NCI-H2171 (cell line): ENCODE measurements at regions not wholly inside any gene's neighbourhood (a gene's known extent, or its start where the extent isn't known, plus 50 kb on each side); places are given as distances from the start of the nearest gene placed in this dataset.

Experiments
- DNase-seq: peaks from one replicate; lab custom pipeline; 2025; lab: John Stamatoyannopoulos, UW

GRCh38 chr5:20113931-20114330, 125.9 kb upstream of the CDH18 start:
- no peak for DNase-seq

- no peak for DNase-seq
Measured at GRCh38 chr5:20113031-20113715, 125.2 kb upstream of the CDH18 start.

- DNase-seq: no peak
Measured at GRCh38 chr5:20109326-20109725, 121.3 kb upstream of the CDH18 start.

GRCh38 chr5:20105915-20106314, 117.9 kb upstream of the CDH18 start:
- DNase-seq: peak; percentile 27

- no peak for DNase-seq
Measured at GRCh38 chr5:20102293-20102692, 114.3 kb upstream of the CDH18 start.

- no peak for DNase-seq
Measured at GRCh38 chr5:20098694-20099093, 110.7 kb upstream of the CDH18 start.

GRCh38 chr5:20088361-20088760, 100.4 kb upstream of the CDH18 start:
- DNase-seq: no peak

GRCh38 chr5:20087299-20087698, 99.3 kb upstream of the CDH18 start:
- DNase-seq: no peak

- no peak for DNase-seq
Measured at GRCh38 chr5:20077186-20077585, 89.2 kb upstream of the CDH18 start.

GRCh38 chr5:20056933-20057332, 68.9 kb upstream of the CDH18 start:
- no peak for DNase-seq

- DNase-seq: no peak
Measured at GRCh38 chr5:20055301-20055700, 67.3 kb upstream of the CDH18 start.

GRCh38 chr5:20050262-20050661, 62.3 kb upstream of the CDH18 start:
- no peak for DNase-seq

GRCh38 chr5:20044460-20044859, 56.5 kb upstream of the CDH18 start:
- no peak for DNase-seq

GRCh38 chr5:20041326-20042274, 53.6 kb upstream of the CDH18 start:
- no peak for DNase-seq

- DNase-seq: no peak
Measured at GRCh38 chr5:20040901-20041300, 52.9 kb upstream of the CDH18 start.
